H9 (cell line): ENCODE measurements at regions not wholly inside any gene's neighbourhood (a gene's known extent, or its start where the extent isn't known, plus 50 kb on each side); places are given as distances from the start of the nearest gene placed in this dataset.

Experiments used
- DNase-seq: peaks from one replicate; pipeline ENCODE4 v3.0.0-alpha.2; 2017
- H2AFZ ChIP-seq: one replicate; pipeline ENCODE4 v1.6.1; 2013; ENCODE audit warnings: mild to moderate bottlenecking, low read length, control low read depth, moderate library complexity
- H2AK5ac ChIP-seq: 2 replicates; pipeline ENCODE4 v1.6.1; 2013; ENCODE audit warnings: low read length, control low read depth, mixed read lengths; ENCODE audit not compliant: insufficient read length
- H2BK120ac ChIP-seq: one replicate; pipeline ENCODE4 v1.6.1; 2013; ENCODE audit warnings: low read depth, mild to moderate bottlenecking, low read length, control low read depth, inconsistent platforms; ENCODE audit not compliant: poor library complexity, severe bottlenecking
- H2BK12ac ChIP-seq: 2 replicates; pipeline ENCODE4 v1.6.1; 2013; ENCODE audit warnings: low read length, control low read depth, mixed read lengths, low read depth; ENCODE audit not compliant: insufficient read length
- H2BK15ac ChIP-seq: 2 replicates; pipeline ENCODE4 v1.6.1; 2013; ENCODE audit warnings: low read depth, low read length, control low read depth
- H2BK20ac ChIP-seq: one replicate; pipeline ENCODE4 v1.6.1; 2013; ENCODE audit warnings: low read depth, mild to moderate bottlenecking, low read length, control low read depth, inconsistent platforms; ENCODE audit not compliant: poor library complexity, severe bottlenecking
- H2BK5ac ChIP-seq: 2 replicates; pipeline ENCODE4 v1.6.1; 2013; ENCODE audit warnings: low read length, control low read depth, mixed read lengths; ENCODE audit not compliant: insufficient read length
- H3K14ac ChIP-seq: 2 replicates; pipeline ENCODE4 v1.6.1; 2013; ENCODE audit warnings: low read length, control low read depth; ENCODE audit not compliant: insufficient read depth
- H3K18ac ChIP-seq: 2 replicates; pipeline ENCODE4 v1.6.1; 2013; ENCODE audit warnings: low read depth, mild to moderate bottlenecking, mixed read lengths, low read length, control low read depth; ENCODE audit not compliant: insufficient read length
- H3K23ac ChIP-seq: 2 replicates; pipeline ENCODE4 v1.6.1; 2013; ENCODE audit warnings: low read length, control low read depth, mixed read lengths, low read depth; ENCODE audit not compliant: insufficient read length
- H3K23me2 ChIP-seq: 2 replicates; pipeline ENCODE4 v1.6.1; 2013; ENCODE audit warnings: low read depth, mild to moderate bottlenecking, mixed read lengths, low read length, control low read depth; ENCODE audit not compliant: insufficient read length, poor library complexity, severe bottlenecking
- H3K27ac ChIP-seq: 2 replicates; pipeline ENCODE4 v1.5.1; 2013; ENCODE audit warnings: low read length, control low read depth, mixed read lengths, low read depth; ENCODE audit not compliant: insufficient read length
- H3K27me3 ChIP-seq: 2 replicates; pipeline ENCODE4 v1.6.1; 2013; ENCODE audit warnings: low read length, control low read depth, inconsistent platforms; ENCODE audit not compliant: insufficient read depth
- H3K4ac ChIP-seq: 2 replicates; pipeline ENCODE4 v1.6.1; 2013; ENCODE audit warnings: low read depth, mild to moderate bottlenecking, control low read depth, inconsistent platforms, low read length, moderate library complexity
- H3K4me1 ChIP-seq: 2 replicates; pipeline ENCODE4 v1.6.1; 2013; ENCODE audit warnings: low read length, control low read depth, inconsistent platforms; ENCODE audit not compliant: insufficient read depth
- H3K4me2 ChIP-seq: 2 replicates; pipeline ENCODE4 v1.6.1; 2013; ENCODE audit warnings: low read length, control low read depth, mixed read lengths; ENCODE audit not compliant: insufficient read length, insufficient read depth
- H3K56ac ChIP-seq: 2 replicates; pipeline ENCODE4 v1.6.1; 2013; ENCODE audit warnings: low read depth, mild to moderate bottlenecking, mixed read lengths, low read length, control low read depth; ENCODE audit not compliant: insufficient read length
- H3K79me1 ChIP-seq: 2 replicates; pipeline ENCODE4 v1.6.1; 2013; ENCODE audit warnings: low read depth, mild to moderate bottlenecking, moderate library complexity, low read length, control low read depth, inconsistent platforms; ENCODE audit not compliant: insufficient read depth, poor library complexity, severe bottlenecking
- H3K79me2 ChIP-seq: 2 replicates; pipeline ENCODE4 v1.6.1; 2013; ENCODE audit warnings: low read length, control low read depth, inconsistent platforms; ENCODE audit not compliant: insufficient read depth
- H3K9ac ChIP-seq: 2 replicates; pipeline ENCODE4 v1.6.1; 2013; ENCODE audit warnings: low read length, control low read depth, mixed read lengths; ENCODE audit not compliant: insufficient read length; ENCODE audit errors: extremely low read depth
- H3K9me3 ChIP-seq: one replicate; pipeline ENCODE4 v1.6.1; 2013; ENCODE audit warnings: low read depth, low read length, inconsistent platforms; ENCODE audit not compliant: control insufficient read depth
- H3T11ph ChIP-seq: one replicate; pipeline ENCODE4 v1.6.1; 2013; ENCODE audit warnings: mild to moderate bottlenecking, low read length, control low read depth, inconsistent platforms
- H4K20me1 ChIP-seq: one replicate; pipeline ENCODE4 v1.6.1; 2013; ENCODE audit not compliant: control insufficient read depth, insufficient read length, insufficient read depth
- H4K5ac ChIP-seq: 2 replicates; pipeline ENCODE4 v1.6.1; 2013; ENCODE audit warnings: low read depth, mild to moderate bottlenecking, mixed read lengths, low read length, control low read depth; ENCODE audit not compliant: insufficient read length
- H4K8ac ChIP-seq: replicated peaks from 2 replicates; pipeline ENCODE4 v1.6.1; 2013; ENCODE audit warnings: low read length, control low read depth, mixed read lengths, low read depth; ENCODE audit not compliant: insufficient read length
- H4K91ac ChIP-seq: 2 replicates; pipeline ENCODE4 v1.6.1; 2013; ENCODE audit warnings: low read depth, mild to moderate bottlenecking, moderate library complexity, mixed read lengths, low read length, control low read depth; ENCODE audit not compliant: insufficient read length
- H3K27ac Mint-ChIP-seq, 3 experiments: 2 replicates in 2 of 3; 3 replicates in 1 of 3; pipeline ENCODE4 v1.8.0; 2020 to 2021; ENCODE audit warnings: mixed read lengths in 3 of 3, mild to moderate bottlenecking in 1 of 3, moderate library complexity in 1 of 3
- H3K27me3 Mint-ChIP-seq: 2 replicates; pipeline ENCODE4 v1.8.0; 2021; ENCODE audit warnings: low read depth, mild to moderate bottlenecking, moderate library complexity, mixed read lengths
- H3K36me3 Mint-ChIP-seq, 3 experiments: 2 replicates in 2 of 3; 3 replicates in 1 of 3; pipeline ENCODE4 v1.8.0; 2020 to 2021; ENCODE audit warnings: low read depth in 3 of 3, mixed read lengths in 3 of 3; ENCODE audit not compliant: insufficient read depth in 1 of 3
- H3K4me1 Mint-ChIP-seq, 2 experiments: 2 replicates each; pipeline ENCODE4 v1.8.0; 2020; ENCODE audit warnings: mixed read lengths in 2 of 2
- H3K4me3 Mint-ChIP-seq, 2 experiments: 2 replicates in 1 of 2; 3 replicates in 1 of 2; pipeline ENCODE4 v1.8.0; 2020 to 2021; ENCODE audit warnings: mild to moderate bottlenecking in 2 of 2, mixed read lengths in 2 of 2, moderate library complexity in 1 of 2
- H3K9me3 Mint-ChIP-seq, 2 experiments: 2 replicates in 1 of 2; 3 replicates in 1 of 2; pipeline ENCODE4 v1.8.0; 2020; ENCODE audit warnings: mild to moderate bottlenecking in 2 of 2, mixed read lengths in 2 of 2, moderate library complexity in 1 of 2
- CTCF ChIP-seq: fragments of 200-600 bp; sonication (generic); conservative IDR thresholded peaks from 3 replicates; pipeline ENCODE4 v1.8.0; 2021; ENCODE audit warnings: antibody characterized with exemption, mild to moderate bottlenecking
- whole genome bisulfite sequencing: extraction: QIAGEN DNeasy Blood & Tissue Kit; methylation state at CpG from one replicate; pipeline ENCODE4 v1.1.7; 2013; ENCODE audit warnings: missing lambda C conversion rate, low lambda C conversion rate, mixed read lengths; ENCODE audit not compliant: insufficient read length; ENCODE audit errors: extremely low coverage; 5-methylcytosine and 5-hydroxymethylcytosine counted together

DNA sequence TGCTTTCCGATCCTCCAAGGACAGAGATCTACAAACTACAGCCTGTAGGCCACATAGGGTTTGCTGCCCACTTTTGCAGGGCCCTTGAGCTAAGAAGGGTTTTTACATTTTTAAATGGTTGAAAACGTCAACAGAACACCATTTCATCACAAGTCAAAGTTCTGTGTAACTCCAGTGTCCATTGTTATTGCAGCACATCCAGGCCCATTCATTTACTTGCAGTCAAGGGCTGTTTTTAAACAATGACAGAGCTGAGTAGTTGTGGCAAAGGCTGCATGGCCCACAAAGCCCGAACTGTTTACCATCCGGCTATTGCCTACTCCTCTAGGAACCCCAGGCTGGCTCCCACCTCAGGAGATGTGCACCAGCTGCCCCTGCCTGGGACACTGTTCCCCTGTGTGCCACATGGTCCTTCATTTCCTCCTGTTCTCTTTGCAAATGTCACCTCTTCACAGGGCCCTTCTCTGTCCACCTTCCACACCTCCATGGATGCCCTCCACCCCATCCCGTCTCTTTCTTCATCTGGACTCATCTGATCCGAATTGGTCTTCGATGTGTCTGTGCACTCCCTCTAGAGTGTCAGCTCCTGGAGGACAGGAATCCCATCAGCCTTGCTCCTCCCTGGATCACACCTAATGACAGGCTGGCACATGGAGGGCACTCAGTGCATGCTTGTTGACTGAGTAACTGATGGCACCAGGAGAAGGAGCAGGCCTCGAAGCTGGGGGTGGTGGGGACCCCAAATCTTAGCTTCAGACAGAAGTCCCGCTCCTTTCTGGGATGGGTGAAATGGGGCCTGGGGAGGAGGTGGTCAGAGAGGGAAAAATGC lies 69.5 kb upstream of the IQSEC1 start:
- DNase-seq, result no peak
- H3K79me2 ChIP-seq, result no peaks in the 10 kb centered on the region
- H2BK5ac ChIP-seq, result no peak overlapping the region
- H3T11ph ChIP-seq, result no peak overlapping the region
- no peak overlapping the region for H4K8ac ChIP-seq
- H2BK12ac ChIP-seq, result no peak overlapping the region
- Mint-ChIP-seq H3K27me3 (peaks cover 3% of the 10 kb centered on the region), H3K4me1 (peaks cover 3 to 4% of the 10 kb centered on the region in 2 experiments; a peak in 3 of 4 replicates), H3K27ac (peak overlapping the region in 1 of 3 experiments; percentile 43; a peak in 1 of 7 replicates), H3K4me3 (no peak overlapping the region), H3K36me3 (no peaks in the 10 kb centered on the region; a peak in 1 of 7 replicates), H3K9me3 (no peaks in the 10 kb centered on the region; a peak in 1 of 5 replicates)
- no peaks in the 10 kb centered on the region for H3K79me1 ChIP-seq
- no peak overlapping the region for H4K5ac ChIP-seq
- H3K27ac ChIP-seq, result no peak overlapping the region
- no peak overlapping the region for H3K14ac ChIP-seq
- H3K4me2 ChIP-seq, result no peak overlapping the region
- no peak overlapping the region for H2BK15ac ChIP-seq
- no peaks in the 10 kb centered on the region for H3K27me3 ChIP-seq
- no peak overlapping the region for H2AK5ac ChIP-seq
- no peak for TF ChIP-seq CTCF
- H3K9ac ChIP-seq, result no peak overlapping the region
- H2BK20ac ChIP-seq, result no peak overlapping the region
- WGBS, result no CpG with 5 or more reads among the region's 9 CpGs
- no peak overlapping the region for H3K56ac ChIP-seq
- H3K18ac ChIP-seq, result no peak overlapping the region
- H2AFZ ChIP-seq, result no peak overlapping the region
- no peaks in the 10 kb centered on the region; the same call in 1 of the 2 replicates for H3K4me1 ChIP-seq
- H4K20me1 ChIP-seq, result no peaks in the 10 kb centered on the region
- H3K23ac ChIP-seq, result no peak overlapping the region
- H4K91ac ChIP-seq, result no peak overlapping the region
- H3K9me3 ChIP-seq, result no peaks in the 10 kb centered on the region
- H2BK120ac ChIP-seq, result no peak overlapping the region
- H3K23me2 ChIP-seq, result peaks cover 3% of the 10 kb centered on the region
- no peak overlapping the region for H3K4ac ChIP-seq
